Natural killer cell (primary cell): ENCODE measurements at regions not wholly inside any gene's neighbourhood (a gene's known extent, or its start where the extent isn't known, plus 50 kb on each side); places are given as distances from the start of the nearest gene placed in this dataset.

ENCODE experiments used
- ATAC-seq, 3 donors: fragments of 150-1000 bp in 2 of 3; fragments of 200-7000 bp in 1 of 3; cut with Tn5 transposase; 1 replicate in 1 of 3; 2 replicates in 2 of 3; pipeline ENCODE4 v1.10.0; 2021; ENCODE audit warnings: mild to moderate bottlenecking in 2 of 3, moderate library complexity in 2 of 3
- DNase-seq, 2 donors: peaks; one replicate each; pipeline versions ENCODE4 v3.0.0 to v3.0.0-alpha.2; 2013 to 2021; ENCODE audit warnings: mixed read lengths in 1 of 2
- H3K27ac ChIP-seq: one replicate; pipeline ENCODE4 v1.5.1; 2013; ENCODE audit warnings: mild to moderate bottlenecking, low read length
- H3K27me3 ChIP-seq: one replicate; pipeline ENCODE4 v1.6.1; 2013; ENCODE audit warnings: low read length; ENCODE audit not compliant: control insufficient read depth, insufficient read depth
- H3K36me3 ChIP-seq: one replicate; pipeline ENCODE4 v1.6.1; 2013; ENCODE audit warnings: low read length; ENCODE audit not compliant: control insufficient read depth, insufficient read depth
- H3K4me1 ChIP-seq: one replicate; pipeline ENCODE4 v1.6.1; 2013; ENCODE audit warnings: low read length; ENCODE audit not compliant: control insufficient read depth, insufficient read depth
- H3K4me3 ChIP-seq: one replicate; pipeline ENCODE4 v1.5.1; 2013; ENCODE audit warnings: low read length
- H3K9me3 ChIP-seq: one replicate; pipeline ENCODE4 v1.6.1; 2013; ENCODE audit warnings: low read length; ENCODE audit not compliant: control insufficient read depth, insufficient read depth
- H3K27ac Mint-ChIP-seq, 2 donors: one replicate each; pipeline ENCODE4 v1.8.0; 2022; ENCODE audit warnings: mild to moderate bottlenecking in 2 of 2, mixed read lengths in 2 of 2, moderate library complexity in 1 of 2
- H3K27me3 Mint-ChIP-seq, 2 donors: one replicate each; pipeline ENCODE4 v1.8.0; 2022; ENCODE audit warnings: low read depth in 2 of 2, mixed read lengths in 2 of 2
- H3K36me3 Mint-ChIP-seq: one replicate; pipeline ENCODE4 v1.8.0; 2022; ENCODE audit warnings: mixed read lengths
- H3K4me1 Mint-ChIP-seq, 2 donors: one replicate each; pipeline ENCODE4 v1.8.0; 2022; ENCODE audit warnings: mixed read lengths in 2 of 2
- H3K4me3 Mint-ChIP-seq: one replicate; pipeline ENCODE4 v1.8.0; 2022; ENCODE audit warnings: mild to moderate bottlenecking, moderate library complexity, mixed read lengths
- H3K9me3 Mint-ChIP-seq, 2 donors: one replicate each; pipeline ENCODE4 v1.8.0; 2022; ENCODE audit warnings: mixed read lengths in 2 of 2
- CTCF ChIP-seq: fragments of 200-600 bp; IDR thresholded peaks from one replicate; pipeline ENCODE4 v1.8.0; 2022; ENCODE audit warnings: antibody characterized with exemption
- WGBS: methylation state at CpG from one replicate; pipeline ENCODE4 v1.1.7; 2013; ENCODE audit warnings: missing lambda C conversion rate; ENCODE audit not compliant: insufficient coverage; 5-methylcytosine and 5-hydroxymethylcytosine counted together
- intact Hi-C: fragments of 100-400 bp; cut with micrococcal nuclease; formaldehyde crosslinking; loops from one replicate; pipeline ENCODE4 v1.14.2; 2022

GRCh38 chr15:60243769-60244168, 154.0 kb downstream of the ANXA2 start:
- TF ChIP-seq CTCF, result no peak
- no peaks in the 10 kb centered on the region for H3K9me3 Mint-ChIP-seq
- H3K27ac ChIP-seq, result no peak overlapping the region
- DNase-seq (no peak), ATAC-seq (no peak)
- intact Hi-C loops, result no loop called here
- H3K4me1 Mint-ChIP-seq, result no peaks in the 10 kb centered on the region
- H3K27ac Mint-ChIP-seq, result no peak overlapping the region
- H3K4me3 Mint-ChIP-seq, result no peak overlapping the region
- H3K9me3 ChIP-seq, result no peaks in the 10 kb centered on the region
- peaks cover 24 to 50% of the 10 kb centered on the region in 2 donors for H3K27me3 Mint-ChIP-seq
- H3K27me3 ChIP-seq, result no peaks in the 10 kb centered on the region
- WGBS, result 73% methylated on average over 3 of the region's 4 CpGs
- no peak overlapping the region for H3K4me3 ChIP-seq
- H3K36me3 ChIP-seq, result no peaks in the 10 kb centered on the region
- H3K4me1 ChIP-seq, result no peaks in the 10 kb centered on the region
- no peaks in the 10 kb centered on the region for H3K36me3 Mint-ChIP-seq

- DNase-seq, result no peak
- ATAC-seq, result no peak
- H3K36me3 ChIP-seq, result no peaks in the 10 kb centered on the region
- peaks cover 20 to 54% of the 10 kb centered on the region in 2 donors for H3K27me3 Mint-ChIP-seq
- H3K4me3 ChIP-seq, result no peak overlapping the region
- H3K4me1 Mint-ChIP-seq, result no peaks in the 10 kb centered on the region
- no peaks in the 10 kb centered on the region for H3K36me3 Mint-ChIP-seq
- no peaks in the 10 kb centered on the region for H3K9me3 Mint-ChIP-seq
- intact Hi-C loops, result no loop called here
- no peak overlapping the region for H3K27ac Mint-ChIP-seq
- no peak overlapping the region for H3K4me3 Mint-ChIP-seq
- no peaks in the 10 kb centered on the region for H3K27me3 ChIP-seq
- H3K27ac ChIP-seq, result no peak overlapping the region
- no peaks in the 10 kb centered on the region for H3K4me1 ChIP-seq
- no peaks in the 10 kb centered on the region for H3K9me3 ChIP-seq
- TF ChIP-seq CTCF, result no peak
Measured at GRCh38 chr15:60244813-60245212, 153.0 kb downstream of the ANXA2 start.

GRCh38 chr15:60250316-60250715, 147.5 kb downstream of the ANXA2 start:
- H3K9me3 ChIP-seq, result no peaks in the 10 kb centered on the region
- intact Hi-C loops, result no loop called here
- Mint-ChIP-seq H3K4me1 (no peaks in the 10 kb centered on the region), H3K27me3 (peaks cover 8 to 62% of the 10 kb centered on the region in 2 donors), H3K27ac (no peak overlapping the region), H3K9me3 (no peaks in the 10 kb centered on the region), H3K36me3 (no peaks in the 10 kb centered on the region), H3K4me3 (no peak overlapping the region)
- H3K36me3 ChIP-seq, result no peaks in the 10 kb centered on the region
- no peak overlapping the region for H3K4me3 ChIP-seq
- no peak for DNase-seq
- no peak overlapping the region for H3K27ac ChIP-seq
- 82% methylated on average over 2 of the region's 3 CpGs for WGBS
- no peak for ATAC-seq
- H3K4me1 ChIP-seq, result no peaks in the 10 kb centered on the region
- no peak for TF ChIP-seq CTCF
- H3K27me3 ChIP-seq, result no peaks in the 10 kb centered on the region

- 40% methylated on average over 3 of the region's 6 CpGs for WGBS
- intact Hi-C loops, result no loop called here
- Histone ChIP-seq H3K27me3 (no peaks in the 10 kb centered on the region), H3K9me3 (no peaks in the 10 kb centered on the region), H3K36me3 (no peaks in the 10 kb centered on the region), H3K4me3 (no peak overlapping the region), H3K27ac (no peak overlapping the region), H3K4me1 (no peaks in the 10 kb centered on the region)
- DNase-seq (no peak), ATAC-seq (no peak)
- no peak overlapping the region for H3K27ac Mint-ChIP-seq
- H3K9me3 Mint-ChIP-seq, result no peaks in the 10 kb centered on the region
- no peaks in the 10 kb centered on the region for H3K4me1 Mint-ChIP-seq
- peaks cover 8 to 52% of the 10 kb centered on the region in 2 donors for H3K27me3 Mint-ChIP-seq
- TF ChIP-seq CTCF, result no peak
- no peaks in the 10 kb centered on the region for H3K36me3 Mint-ChIP-seq
- no peak overlapping the region for H3K4me3 Mint-ChIP-seq
Measured at GRCh38 chr15:60251300-60252070, 146.3 kb downstream of the ANXA2 start.
